ENCODE measurements at regions not wholly inside any gene's neighbourhood (a gene's known extent, or its start where the extent isn't known, plus 50 kb on each side); places are given as distances from the start of the nearest gene placed in this dataset.

DNA sequence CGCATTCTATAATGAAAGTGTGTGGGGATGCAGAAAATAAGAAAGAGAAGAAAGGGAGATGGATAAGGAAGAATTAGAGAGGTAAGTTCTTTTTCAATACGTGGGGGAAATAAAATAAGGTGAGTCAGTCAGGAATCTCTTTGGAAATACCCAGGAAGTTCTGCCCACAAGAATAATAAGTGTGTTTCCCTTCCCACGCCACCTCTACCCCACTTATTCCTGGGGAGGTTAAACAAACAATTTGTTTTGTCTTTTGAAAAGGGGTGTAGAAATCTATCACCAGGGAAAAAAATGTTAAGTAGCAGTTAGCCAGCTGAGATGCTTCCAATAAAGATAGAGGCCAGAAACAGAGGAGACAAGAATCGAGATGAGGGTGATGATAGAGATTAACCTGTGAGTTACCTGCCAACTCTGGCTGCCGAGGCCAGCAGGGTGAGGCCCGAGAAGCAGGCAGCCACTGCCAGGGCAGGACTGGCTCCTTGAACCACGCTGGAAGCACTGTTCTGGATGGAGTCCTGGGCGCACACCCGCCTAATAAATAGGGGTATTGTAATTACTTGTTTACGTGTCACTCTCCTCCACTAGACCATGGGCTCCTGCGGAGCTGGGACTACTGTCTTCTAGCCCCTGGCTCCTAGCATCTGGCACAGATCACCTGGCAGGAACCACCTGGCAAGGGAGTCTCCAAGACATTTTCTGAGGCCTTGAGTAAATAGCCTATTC, 191.3 kb downstream of the FGFR2 start:
- TF ChIP-seq POLR2A (IDR thresholded peaks at IDR 0.05) = no peak
- TF ChIP-seq, protein P1, sequence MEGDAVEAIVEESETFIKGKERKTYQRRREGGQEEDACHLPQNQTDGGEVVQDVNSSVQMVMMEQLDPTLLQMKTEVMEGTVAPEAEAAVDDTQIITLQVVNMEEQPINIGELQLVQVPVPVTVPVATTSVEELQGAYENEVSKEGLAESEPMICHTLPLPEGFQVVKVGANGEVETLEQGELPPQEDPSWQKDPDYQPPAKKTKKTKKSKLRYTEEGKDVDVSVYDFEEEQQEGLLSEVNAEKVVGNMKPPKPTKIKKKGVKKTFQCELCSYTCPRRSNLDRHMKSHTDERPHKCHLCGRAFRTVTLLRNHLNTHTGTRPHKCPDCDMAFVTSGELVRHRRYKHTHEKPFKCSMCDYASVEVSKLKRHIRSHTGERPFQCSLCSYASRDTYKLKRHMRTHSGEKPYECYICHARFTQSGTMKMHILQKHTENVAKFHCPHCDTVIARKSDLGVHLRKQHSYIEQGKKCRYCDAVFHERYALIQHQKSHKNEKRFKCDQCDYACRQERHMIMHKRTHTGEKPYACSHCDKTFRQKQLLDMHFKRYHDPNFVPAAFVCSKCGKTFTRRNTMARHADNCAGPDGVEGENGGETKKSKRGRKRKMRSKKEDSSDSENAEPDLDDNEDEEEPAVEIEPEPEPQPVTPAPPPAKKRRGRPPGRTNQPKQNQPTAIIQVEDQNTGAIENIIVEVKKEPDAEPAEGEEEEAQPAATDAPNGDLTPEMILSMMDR (IDR thresholded peaks at IDR 0.05) = no peak

Measured in stomach (tissue), 4 donors.